Neural cell (in vitro differentiated cells): ENCODE measurements at regions not wholly inside any gene's neighbourhood (a gene's known extent, or its start where the extent isn't known, plus 50 kb on each side); places are given as distances from the start of the nearest gene placed in this dataset.

Source experiments
- H2AFZ ChIP-seq: fragments of 200-600, 300-800 bp; sonication (generic), shearing (Covaris generic); 2 replicates; pipeline ENCODE4 v1.6.0; 2014; ENCODE audit warnings: low read depth, mild to moderate bottlenecking, antibody characterized with exemption, low read length, moderate library complexity
- H3F3A ChIP-seq: fragments of 200-600 bp; shearing (Covaris generic); 2 replicates; pipeline ENCODE4 v1.6.1; 2016; ENCODE audit warnings: mild to moderate bottlenecking, moderate library complexity, mixed read lengths, antibody characterized with exemption, low read length; ENCODE audit not compliant: insufficient read depth, poor library complexity, severe bottlenecking
- H3K27ac ChIP-seq: fragments of 200-600, 300-800 bp; sonication (generic), shearing (Covaris generic); 2 replicates; pipeline ENCODE4 v1.5.1; 2014; ENCODE audit warnings: mild to moderate bottlenecking, low read length, moderate library complexity
- H3K27me3 ChIP-seq: fragments of 300-800, 200-600 bp; sonication (generic), shearing (Covaris generic); 2 replicates; pipeline ENCODE4 v1.6.0; 2014; ENCODE audit warnings: mild to moderate bottlenecking, low read depth, low read length, moderate library complexity; ENCODE audit not compliant: insufficient read depth
- H3K36me3 ChIP-seq: fragments of 300-800, 200-600 bp; sonication (generic), shearing (Covaris generic); 2 replicates; pipeline ENCODE4 v1.5.1; 2014; ENCODE audit warnings: mild to moderate bottlenecking, antibody characterized with exemption, low read length, moderate library complexity; ENCODE audit not compliant: insufficient read depth
- H3K4me2 ChIP-seq: fragments of 300-800, 200-600 bp; sonication (generic), shearing (Covaris generic); 2 replicates; pipeline ENCODE4 v1.6.0; 2014; ENCODE audit warnings: mild to moderate bottlenecking, low read length
- H3K4me3 ChIP-seq: fragments of 300-800, 200-600 bp; sonication (generic), shearing (Covaris generic); 2 replicates; pipeline ENCODE4 v1.5.1; 2014; ENCODE audit warnings: mild to moderate bottlenecking, low read length, moderate library complexity
- H3K79me2 ChIP-seq: fragments of 200-600 bp; shearing (Covaris generic); replicated peaks from 2 replicates; pipeline ENCODE4 v1.6.0; 2014; ENCODE audit warnings: mild to moderate bottlenecking, low read length, moderate library complexity; ENCODE audit not compliant: insufficient read depth
- H3K9ac ChIP-seq: fragments of 300-800, 200-600 bp; sonication (generic), shearing (Covaris generic); 2 replicates; pipeline ENCODE4 v1.6.1; 2016; ENCODE audit warnings: mild to moderate bottlenecking, low read length, mixed read lengths
- H3K9me2 ChIP-seq: fragments of 200-600 bp; shearing (Covaris generic); 2 replicates; pipeline ENCODE4 v1.6.1; 2016; ENCODE audit warnings: mild to moderate bottlenecking, low read length, mixed read lengths; ENCODE audit not compliant: insufficient read depth
- H3K9me3 ChIP-seq: fragments of 200-600, 300-800 bp; sonication (generic), shearing (Covaris generic); 2 replicates; pipeline ENCODE4 v1.6.1; 2016; ENCODE audit warnings: mild to moderate bottlenecking, mixed run types, low read length, moderate library complexity, mixed read lengths
- H4K20me1 ChIP-seq: fragments of 200-600 bp; shearing (Covaris generic); 2 replicates; pipeline ENCODE4 v1.6.1; 2016; ENCODE audit warnings: mild to moderate bottlenecking, mixed run types; ENCODE audit not compliant: insufficient read depth
- CTCF ChIP-seq: fragments of 450-650 bp; IDR thresholded peaks from 2 replicates; pipeline ENCODE4 v1.5.1; 2014; ENCODE audit warnings: antibody characterized with exemption, mild to moderate bottlenecking, moderate library complexity; ENCODE audit not compliant: poor library complexity, severe bottlenecking
- EP300 ChIP-seq: fragments of 450-650 bp; conservative IDR thresholded peaks from 2 replicates; pipeline ENCODE4 v1.6.1; 2014; ENCODE audit warnings: antibody characterized with exemption, mild to moderate bottlenecking, moderate library complexity; ENCODE audit not compliant: poor library complexity, severe bottlenecking
- EZH2 ChIP-seq: fragments of 200-600, 300-800 bp; shearing (Covaris generic), sonication (generic); IDR thresholded peaks from 2 replicates; pipeline ENCODE4 v1.6.1; 2014; ENCODE audit warnings: antibody characterized with exemption, low read length, borderline replicate concordance, mild to moderate bottlenecking; ENCODE audit not compliant: insufficient read depth, poor library complexity, severe bottlenecking
- MXI1 ChIP-seq: fragments of 450-650 bp; conservative IDR thresholded peaks from 2 replicates; pipeline ENCODE4 v1.6.1; 2014; ENCODE audit warnings: antibody characterized with exemption, mild to moderate bottlenecking; ENCODE audit not compliant: poor library complexity, severe bottlenecking
- POLR2AphosphoS5 ChIP-seq: IDR thresholded peaks from 2 replicates; pipeline ENCODE4 v1.6.1; 2012
- RAD21 ChIP-seq: fragments of 450-650 bp; conservative IDR thresholded peaks from 2 replicates; pipeline ENCODE4 v1.6.1; 2014; ENCODE audit warnings: antibody characterized with exemption, mild to moderate bottlenecking, moderate library complexity
- SMC3 ChIP-seq: fragments of 450-650 bp; conservative IDR thresholded peaks from 2 replicates; pipeline ENCODE4 v1.6.1; 2014; ENCODE audit warnings: antibody characterized with exemption, mild to moderate bottlenecking, moderate library complexity; ENCODE audit not compliant: poor library complexity
- TAF1 ChIP-seq: IDR thresholded peaks from 2 replicates; pipeline ENCODE4 v1.6.1; 2012; ENCODE audit warnings: low read depth
- TF ChIP-seq, protein P1 (sequence below): IDR thresholded peaks from 2 replicates; pipeline ENCODE4 v1.6.1; 2012; ENCODE audit warnings: borderline replicate concordance

GRCh38 chr13:65600702-65601101, 1629.4 kb downstream of the PCDH9 start:
- Histone ChIP-seq H3K27ac (no peak overlapping the region), H4K20me1 (no peaks in the 10 kb centered on the region), H2AFZ (no peak overlapping the region), H3F3A (no peaks in the 10 kb centered on the region), H3K27me3 (no peaks in the 10 kb centered on the region), H3K79me2 (no peaks in the 10 kb centered on the region), H3K4me3 (no peak overlapping the region), H3K9me2 (no peaks in the 10 kb centered on the region), H3K9ac (no peak overlapping the region), H3K36me3 (no peaks in the 10 kb centered on the region), H3K4me2 (no peak overlapping the region), H3K9me3 (no peaks in the 10 kb centered on the region)
- TF ChIP-seq EZH2 (no peak), POLR2AphosphoS5 (no peak), RAD21 (no peak), CTCF (no peak), SMC3 (no peak), MXI1 (no peak), EP300 (no peak), TAF1 (no peak)
- TF ChIP-seq, protein P1, sequence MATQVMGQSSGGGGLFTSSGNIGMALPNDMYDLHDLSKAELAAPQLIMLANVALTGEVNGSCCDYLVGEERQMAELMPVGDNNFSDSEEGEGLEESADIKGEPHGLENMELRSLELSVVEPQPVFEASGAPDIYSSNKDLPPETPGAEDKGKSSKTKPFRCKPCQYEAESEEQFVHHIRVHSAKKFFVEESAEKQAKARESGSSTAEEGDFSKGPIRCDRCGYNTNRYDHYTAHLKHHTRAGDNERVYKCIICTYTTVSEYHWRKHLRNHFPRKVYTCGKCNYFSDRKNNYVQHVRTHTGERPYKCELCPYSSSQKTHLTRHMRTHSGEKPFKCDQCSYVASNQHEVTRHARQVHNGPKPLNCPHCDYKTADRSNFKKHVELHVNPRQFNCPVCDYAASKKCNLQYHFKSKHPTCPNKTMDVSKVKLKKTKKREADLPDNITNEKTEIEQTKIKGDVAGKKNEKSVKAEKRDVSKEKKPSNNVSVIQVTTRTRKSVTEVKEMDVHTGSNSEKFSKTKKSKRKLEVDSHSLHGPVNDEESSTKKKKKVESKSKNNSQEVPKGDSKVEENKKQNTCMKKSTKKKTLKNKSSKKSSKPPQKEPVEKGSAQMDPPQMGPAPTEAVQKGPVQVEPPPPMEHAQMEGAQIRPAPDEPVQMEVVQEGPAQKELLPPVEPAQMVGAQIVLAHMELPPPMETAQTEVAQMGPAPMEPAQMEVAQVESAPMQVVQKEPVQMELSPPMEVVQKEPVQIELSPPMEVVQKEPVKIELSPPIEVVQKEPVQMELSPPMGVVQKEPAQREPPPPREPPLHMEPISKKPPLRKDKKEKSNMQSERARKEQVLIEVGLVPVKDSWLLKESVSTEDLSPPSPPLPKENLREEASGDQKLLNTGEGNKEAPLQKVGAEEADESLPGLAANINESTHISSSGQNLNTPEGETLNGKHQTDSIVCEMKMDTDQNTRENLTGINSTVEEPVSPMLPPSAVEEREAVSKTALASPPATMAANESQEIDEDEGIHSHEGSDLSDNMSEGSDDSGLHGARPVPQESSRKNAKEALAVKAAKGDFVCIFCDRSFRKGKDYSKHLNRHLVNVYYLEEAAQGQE = no peak

DNA sequence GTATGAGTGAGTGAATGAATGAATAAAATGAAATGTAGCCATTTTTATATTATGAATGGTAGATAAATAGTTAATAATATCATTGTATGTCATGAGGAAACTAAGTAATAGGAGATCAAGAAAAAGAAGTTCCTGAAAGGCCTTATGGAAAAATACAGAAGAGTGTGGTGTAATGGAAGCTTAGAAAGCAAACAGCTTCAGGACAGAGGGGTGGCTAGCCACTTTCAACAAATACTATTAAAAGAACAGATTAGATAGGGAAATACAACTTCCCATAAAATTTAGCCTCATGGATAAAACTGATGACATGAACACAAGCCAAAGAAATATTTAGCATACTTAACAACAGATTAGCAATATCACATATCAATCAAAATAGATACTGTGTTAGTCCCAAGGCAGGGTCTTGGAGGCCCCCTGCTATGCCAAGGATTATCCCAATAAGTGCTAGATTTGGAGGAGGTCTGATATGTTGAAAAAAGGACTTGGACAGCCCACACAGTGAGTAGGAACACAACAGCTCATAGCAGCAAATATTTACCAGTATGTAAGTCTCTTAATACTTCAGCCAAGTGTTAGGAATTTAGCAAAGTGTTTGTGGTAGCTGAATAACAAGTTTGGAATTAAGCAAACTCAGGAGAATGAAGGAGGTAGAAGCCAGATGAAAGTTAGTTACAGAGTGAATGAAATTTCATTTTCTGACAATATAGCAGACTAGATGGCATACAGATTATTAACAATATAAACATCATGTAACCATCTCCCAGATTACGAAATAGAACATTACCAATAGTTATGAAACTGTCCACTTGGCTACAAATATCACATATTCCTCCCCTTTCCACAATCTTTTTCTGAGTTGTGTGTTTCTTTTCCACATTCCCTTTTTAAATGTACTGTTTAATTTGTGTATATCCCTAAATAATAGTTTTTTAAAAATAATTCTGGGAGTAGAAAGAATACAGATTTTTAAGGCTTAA, 1632.0 kb downstream of the PCDH9 start:
- Histone ChIP-seq H3K27me3 (no peaks in the 10 kb centered on the region), H2AFZ (no peak overlapping the region), H3K79me2 (no peaks in the 10 kb centered on the region), H3K4me3 (no peak overlapping the region), H3K36me3 (no peaks in the 10 kb centered on the region), H3K9me2 (no peaks in the 10 kb centered on the region), H3F3A (no peaks in the 10 kb centered on the region), H4K20me1 (no peaks in the 10 kb centered on the region), H3K27ac (no peak overlapping the region), H3K9ac (no peak overlapping the region), H3K4me2 (no peak overlapping the region), H3K9me3 (no peaks in the 10 kb centered on the region)
- TF ChIP-seq, protein P1 = no peak
- TF ChIP-seq RAD21 (no peak), TAF1 (no peak), POLR2AphosphoS5 (no peak), EP300 (no peak), MXI1 (no peak), CTCF (no peak), EZH2 (no peak), SMC3 (no peak)
